Right ventricle myocardium superior (tissue), 1 donor: ENCODE measurements at regions not wholly inside any gene's neighbourhood (a gene's known extent, or its start where the extent isn't known, plus 50 kb on each side); places are given as distances from the start of the nearest gene placed in this dataset.
"Not testable (repeated sequence)": the region's sequence is repeated elsewhere in the genome, so short reads cannot be mapped to it uniquely, and the experiment has no call there.

Experiments
- ATAC-seq: fragments of 200-7000 bp; cut with Tn5 transposase; one replicate; pipeline ENCODE4 v1.9.1; 2020; ENCODE audit warnings: mild to moderate bottlenecking; ENCODE audit not compliant: poor library complexity
- DNase-seq: peaks from one replicate; pipeline ENCODE4 v3.0.0-alpha.2; 2020
- intact Hi-C: fragments of 100-400 bp; cut with DNase I; formaldehyde crosslinking; loops from one replicate; pipeline ENCODE4 v1.11.2; 2022
- donor health status: DM: no; HTN: yes; CAD: no; lungs with severe emphysema.

DNA sequence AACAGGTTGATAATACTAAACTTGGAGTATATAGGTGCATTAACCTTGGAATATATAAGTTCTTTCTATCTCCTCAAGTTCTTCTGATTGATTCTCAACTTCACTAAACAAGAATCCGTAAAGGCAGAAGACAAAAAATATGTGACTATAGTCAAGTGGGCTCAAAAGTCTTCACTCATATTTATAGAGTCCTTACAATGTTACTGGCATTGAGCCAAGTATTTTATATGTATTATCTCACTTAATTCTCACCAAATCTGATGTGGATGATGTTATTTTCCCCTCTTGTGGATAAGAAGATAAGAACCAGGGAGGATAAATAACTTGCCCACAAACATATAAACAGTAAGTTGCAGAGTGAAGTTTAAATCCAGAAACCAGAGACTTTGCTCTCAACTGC, 486.9 kb downstream of the LRRIQ3 start:
- ATAC-seq (no peak), DNase-seq (no peak)
- intact Hi-C loops = no loop called here

DNA sequence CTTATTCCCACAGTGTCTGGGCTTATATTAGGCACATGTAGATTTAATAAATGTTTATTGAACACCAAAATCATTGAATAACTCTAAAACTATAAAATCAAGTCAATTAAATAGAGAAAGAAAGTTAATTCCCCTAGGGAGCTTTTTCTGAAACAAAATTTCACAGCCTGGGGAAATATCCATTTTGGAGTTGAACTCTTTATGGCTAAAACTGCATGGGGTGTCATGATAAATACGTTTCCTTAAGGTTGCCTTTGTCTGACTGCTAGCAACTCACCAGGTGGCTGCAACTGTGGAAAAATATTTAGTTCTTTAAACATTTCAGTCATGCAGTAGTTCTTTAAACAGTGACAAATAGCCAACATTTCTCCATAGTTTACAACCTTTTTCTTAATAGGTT, 496.1 kb downstream of the LRRIQ3 start:
- no peak for ATAC-seq
- intact Hi-C loops = no loop called here
- no peak for DNase-seq

DNA sequence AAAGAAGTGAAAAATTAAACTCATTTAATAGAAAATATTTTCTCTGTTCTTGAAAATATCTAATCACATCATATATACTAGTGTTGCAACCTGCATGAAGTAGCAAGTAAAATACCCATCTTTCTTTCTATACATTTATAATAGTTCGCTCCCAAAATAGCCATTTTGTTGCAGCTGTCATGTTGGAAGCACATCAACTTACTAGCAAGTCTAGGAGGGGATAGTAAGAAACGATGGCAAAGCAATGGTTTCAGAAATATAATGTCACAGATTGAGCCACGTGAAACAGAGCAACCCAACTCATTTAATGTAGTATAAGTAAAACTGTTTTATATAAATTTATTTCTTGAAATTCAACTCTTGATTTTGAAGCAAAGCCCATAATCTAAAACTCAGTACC, 521.8 kb downstream of the LRRIQ3 start:
- no peak for DNase-seq
- no peak for ATAC-seq
- intact Hi-C loops = no loop called here

DNA sequence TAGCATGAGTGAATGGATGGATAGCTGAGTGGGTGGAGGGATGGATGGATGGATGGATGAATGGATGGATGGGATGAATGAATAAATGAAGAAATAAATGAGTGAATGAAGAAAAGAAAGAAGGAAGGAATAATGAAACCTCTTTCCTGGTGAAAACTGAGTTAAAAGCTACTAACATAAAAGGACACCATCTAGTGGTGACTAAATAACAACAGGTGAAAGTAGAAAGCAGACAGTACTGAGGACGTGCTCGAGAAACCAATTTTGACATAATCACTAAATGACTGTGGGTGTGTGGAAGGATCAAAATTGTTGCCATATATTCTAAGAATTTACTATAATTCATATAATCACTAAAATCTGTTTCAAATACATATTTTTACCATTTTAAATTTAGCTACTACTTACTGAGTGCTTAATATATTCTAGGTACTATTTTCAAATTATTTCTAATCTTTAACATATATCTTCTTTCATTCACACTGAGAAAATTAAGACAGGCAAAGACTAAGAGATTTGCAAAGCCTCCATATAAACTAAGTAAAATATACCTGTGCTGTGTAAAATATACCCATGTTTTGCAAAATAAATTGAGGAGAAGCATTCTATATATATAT, 522.9 kb downstream of the LRRIQ3 start:
- DNase-seq = no peak
- no peak for ATAC-seq
- intact Hi-C loops = no loop called here

DNA sequence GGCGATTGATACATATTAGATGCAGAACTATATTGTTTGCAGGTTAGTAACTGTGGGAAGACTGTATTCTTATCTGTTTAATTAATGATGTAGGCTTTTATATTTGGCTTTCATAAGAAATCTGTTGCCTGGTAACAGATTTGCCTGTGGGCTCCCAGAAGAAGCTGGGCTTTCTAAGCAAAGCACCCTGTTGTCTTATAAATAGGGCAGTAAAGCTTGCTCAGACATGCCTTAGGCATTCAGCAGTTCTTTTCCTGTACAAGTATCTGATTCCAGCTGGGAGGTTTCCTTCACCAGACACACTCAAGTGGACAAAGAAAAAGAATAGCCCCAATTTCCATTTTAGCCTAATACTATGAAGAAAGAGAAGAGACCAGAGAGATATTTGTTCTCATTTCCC, 524.0 kb downstream of the LRRIQ3 start:
- ATAC-seq (no peak), DNase-seq (no peak)
- intact Hi-C loops = no loop called here

DNA sequence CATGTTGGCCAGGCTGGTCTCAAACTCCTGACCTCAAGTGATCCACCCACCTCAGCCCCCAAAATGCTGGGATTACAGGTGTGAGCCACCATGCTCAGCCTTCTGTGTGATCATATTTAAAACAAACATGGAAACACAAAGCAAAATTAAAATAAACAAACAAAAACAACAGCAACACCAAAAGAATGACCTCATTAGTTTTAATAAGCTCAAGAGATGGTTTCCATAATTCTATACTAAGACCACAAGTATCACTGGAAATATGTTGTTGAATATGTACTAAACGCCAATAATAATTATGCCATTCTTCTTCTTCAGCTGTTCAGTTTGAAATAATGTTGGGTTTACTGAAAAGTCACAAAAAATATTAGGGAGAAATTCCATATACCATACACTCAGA, 526.4 kb downstream of the LRRIQ3 start:
- ATAC-seq (no peak), DNase-seq (no peak)
- intact Hi-C loops = no loop called here

DNA sequence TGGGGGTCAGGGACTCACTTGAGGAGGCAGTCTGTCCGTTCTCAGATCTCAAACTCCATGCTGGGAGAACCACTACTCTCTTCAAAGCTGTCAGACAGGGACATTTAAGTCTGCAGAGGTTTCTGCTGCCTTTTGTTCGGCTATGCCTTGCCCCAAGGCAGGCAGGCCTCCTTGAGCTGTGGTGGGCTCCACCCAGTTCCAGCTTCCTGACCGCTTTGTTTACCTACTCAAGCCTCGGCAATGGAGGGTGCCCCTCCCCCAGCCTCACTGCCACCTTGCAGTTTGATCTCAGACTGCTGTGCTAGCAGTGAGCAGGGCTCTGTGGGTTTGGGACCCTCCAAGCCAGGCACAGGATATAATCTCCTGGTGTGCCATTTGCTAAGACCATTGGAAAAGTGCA, 530.0 kb downstream of the LRRIQ3 start:
- ATAC-seq, intact Hi-C loops, DNase-seq: not testable (repeated sequence)

DNA sequence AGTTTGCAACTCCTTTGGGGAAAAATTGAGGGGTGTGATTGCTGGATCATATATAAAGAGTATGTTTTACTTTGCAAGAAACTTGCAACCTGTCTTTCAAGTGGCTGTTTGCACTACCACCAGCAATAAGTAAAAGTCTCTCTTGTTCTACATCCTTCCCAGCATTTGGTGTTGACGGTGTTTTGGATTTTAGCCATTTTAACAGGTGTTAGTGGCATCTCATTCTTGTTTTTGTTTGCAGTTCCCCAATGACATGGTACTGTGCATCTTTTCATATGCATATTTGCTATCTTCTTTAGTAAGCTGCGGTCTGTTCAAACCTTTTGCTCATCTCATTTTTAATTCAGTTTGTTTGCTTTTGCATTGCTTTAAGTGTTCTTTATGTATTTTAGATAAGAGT, 535.5 kb downstream of the LRRIQ3 start:
- DNase-seq = no peak
- intact Hi-C loops = no loop called here
- ATAC-seq = no peak

DNA sequence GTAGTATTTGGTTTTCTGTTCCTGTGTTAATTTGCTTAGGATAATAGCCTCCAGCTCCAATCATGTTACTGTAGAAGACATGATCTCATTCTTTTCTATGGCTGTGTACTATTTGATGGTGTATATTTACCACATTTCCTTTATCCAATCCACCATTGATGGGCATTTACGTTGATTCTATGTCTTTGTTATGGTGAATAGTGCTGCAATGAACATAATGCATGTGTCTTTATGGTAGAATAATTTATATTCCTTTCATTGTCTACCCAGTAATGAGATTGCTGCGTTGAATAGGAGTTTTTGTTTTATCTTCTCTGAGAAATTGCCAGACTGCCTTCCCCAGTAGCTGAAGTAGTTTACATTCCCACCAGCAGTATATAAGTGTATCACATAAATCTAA, 538.8 kb downstream of the LRRIQ3 start:
- ATAC-seq (no peak), DNase-seq (no peak)
- intact Hi-C loops = no loop called here

DNA sequence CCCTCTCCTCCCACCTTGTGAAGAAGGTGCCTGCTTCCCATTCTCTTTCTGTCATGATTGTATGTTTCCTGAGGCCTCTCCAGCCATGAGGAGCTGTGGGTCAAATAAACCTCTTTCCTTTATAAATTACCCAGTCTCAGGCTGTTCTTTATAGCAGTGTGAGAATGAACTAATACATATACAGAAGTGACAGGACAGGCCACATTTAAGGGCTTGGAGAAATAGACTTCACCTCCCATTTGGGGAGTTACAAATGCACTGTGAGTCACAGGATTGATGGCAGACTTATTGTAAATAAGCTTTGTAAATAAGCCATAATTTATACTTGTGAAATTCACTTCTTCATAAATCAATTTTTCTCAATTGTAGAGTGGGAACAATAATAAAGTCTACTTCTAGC, 543.3 kb downstream of the LRRIQ3 start:
- ATAC-seq (no peak), DNase-seq (no peak)
- intact Hi-C loops = no loop called here

DNA sequence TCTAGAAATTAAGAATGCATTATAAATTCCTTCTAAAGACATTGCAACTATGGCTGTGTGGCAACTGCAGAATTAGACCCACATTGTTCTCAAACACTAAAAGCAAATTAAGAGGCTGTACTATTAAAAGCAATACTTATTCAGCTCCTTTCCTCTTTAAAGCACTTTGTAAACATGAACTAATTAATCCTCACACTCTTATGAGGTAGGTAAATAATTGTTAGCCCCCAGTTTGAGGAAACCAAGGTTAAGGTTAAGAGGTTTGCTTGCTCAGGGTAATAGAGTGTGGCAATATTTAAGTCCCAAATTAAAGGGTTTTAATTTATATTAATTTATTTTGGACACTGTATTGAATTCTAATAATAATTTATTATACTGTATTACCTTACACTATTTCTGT, 553.8 kb downstream of the LRRIQ3 start:
- no peak for DNase-seq
- no peak for ATAC-seq
- intact Hi-C loops = no loop called here

DNA sequence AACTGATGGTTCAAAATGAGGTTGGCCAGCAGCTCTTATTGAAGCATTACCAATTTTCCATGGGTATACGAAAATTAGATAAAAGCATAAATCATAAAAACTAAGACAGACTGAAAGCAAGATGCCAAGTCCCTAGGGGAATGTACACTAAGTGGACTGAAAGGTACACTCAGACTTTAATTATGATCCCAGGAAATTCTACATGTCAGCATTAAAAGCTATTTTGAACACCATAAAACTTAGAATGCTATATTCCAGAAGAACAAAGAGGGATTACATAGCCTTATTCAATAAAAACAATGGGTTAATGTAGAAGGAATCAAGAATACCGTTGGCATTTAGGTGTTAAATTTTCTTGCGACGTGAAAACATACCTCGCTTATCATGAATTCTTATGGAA, 558.5 kb downstream of the LRRIQ3 start:
- ATAC-seq (no peak), DNase-seq (no peak)
- intact Hi-C loops = no loop called here

DNA sequence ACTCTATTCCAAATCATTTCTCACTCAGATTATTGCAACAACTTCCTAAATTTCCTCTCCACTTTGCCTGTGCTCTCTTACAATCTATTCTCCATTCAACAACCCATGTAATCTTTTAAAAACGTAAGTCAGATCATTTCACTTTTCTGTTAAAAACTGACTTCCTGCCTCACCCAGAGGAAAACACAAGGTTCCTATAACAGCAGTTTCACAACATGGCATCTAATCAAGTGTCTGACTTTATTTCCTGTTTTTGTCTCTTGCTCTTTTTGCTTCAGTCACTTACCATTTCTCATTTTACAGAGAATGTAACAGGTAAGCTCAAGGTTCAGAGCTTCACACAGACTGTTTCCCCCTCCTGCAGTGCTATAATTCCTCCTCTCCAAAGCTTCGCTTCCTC, 560.7 kb downstream of the LRRIQ3 start:
- ATAC-seq = no peak
- DNase-seq = no peak
- intact Hi-C loops = no loop called here

DNA sequence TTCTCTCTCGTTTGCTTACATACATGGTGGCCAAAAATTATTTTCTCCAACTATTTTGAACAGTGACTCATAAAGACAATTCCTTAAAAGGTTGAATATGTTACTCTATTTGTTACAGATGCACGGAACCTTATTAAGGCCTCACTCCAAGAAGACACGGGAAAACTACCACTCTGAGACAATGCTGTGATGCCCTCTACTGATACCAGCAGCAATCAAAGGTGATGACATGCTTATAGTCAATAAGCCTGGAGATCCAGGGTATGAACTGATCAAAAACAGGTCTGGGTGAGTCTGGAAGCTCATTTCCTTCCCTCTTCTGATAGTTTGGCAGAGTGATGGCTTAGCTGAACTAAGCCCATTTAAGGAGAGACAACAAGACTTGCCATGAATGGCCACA, 563.0 kb downstream of the LRRIQ3 start:
- intact Hi-C loops = no loop called here
- ATAC-seq = no peak
- no peak for DNase-seq

DNA sequence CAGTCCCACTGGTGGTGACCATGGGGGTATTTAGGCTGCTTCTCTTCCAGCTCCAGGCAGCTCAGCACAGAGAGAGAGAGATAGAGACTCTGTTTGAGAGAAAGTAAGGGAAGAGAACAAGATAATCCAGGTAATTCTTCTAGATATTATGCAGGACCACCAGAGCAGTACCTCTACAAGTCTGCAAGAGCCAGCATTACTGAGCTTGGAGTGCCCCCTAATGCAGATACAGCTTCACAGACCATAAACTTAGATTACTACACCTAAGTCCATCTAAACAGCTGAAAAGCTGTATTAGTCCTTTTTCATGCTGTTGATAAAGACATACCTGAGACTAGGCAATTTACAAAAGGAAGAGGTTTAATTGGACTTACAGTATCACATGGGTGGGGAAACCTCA, 570.3 kb downstream of the LRRIQ3 start:
- ATAC-seq = no peak
- no peak for DNase-seq
- intact Hi-C loops = no loop called here

DNA sequence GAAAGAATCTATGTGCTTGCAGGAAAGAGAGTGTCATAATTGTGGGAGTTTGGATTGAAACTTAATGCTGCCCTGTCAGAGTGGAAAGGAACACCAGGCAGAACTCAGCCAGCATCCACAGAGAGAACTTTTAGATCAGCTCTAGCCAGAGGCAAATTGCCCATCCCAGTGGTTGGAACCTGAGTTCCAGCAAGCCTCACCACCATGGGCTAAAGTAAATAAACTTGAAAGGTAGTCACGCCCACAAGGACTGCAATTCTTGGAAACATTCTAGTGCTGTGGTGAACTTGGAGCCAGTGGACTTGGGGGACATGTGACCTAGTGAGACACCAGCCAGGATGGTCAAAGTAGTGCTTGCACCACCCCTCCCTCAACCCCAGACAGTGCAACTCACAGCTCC, 571.6 kb downstream of the LRRIQ3 start:
- no peak for DNase-seq
- intact Hi-C loops = no loop called here
- no peak for ATAC-seq

DNA sequence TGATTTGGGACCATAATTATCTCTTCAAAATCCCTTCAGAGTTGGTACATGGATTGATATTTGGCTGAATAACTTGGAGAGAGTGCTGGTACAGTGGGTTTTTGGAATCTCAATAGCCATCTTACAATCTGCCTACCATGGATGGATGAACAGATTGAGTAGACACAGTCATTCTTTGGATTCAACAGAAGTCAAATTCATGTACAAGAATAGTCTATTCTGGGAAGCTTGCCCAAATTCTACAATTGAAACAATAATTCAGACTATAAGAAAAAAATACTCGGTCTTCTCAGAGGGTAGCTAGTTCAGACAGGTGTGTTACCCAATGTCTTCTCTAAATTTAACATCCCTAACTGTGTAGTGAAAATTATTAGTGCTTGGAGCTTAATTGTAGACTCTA, 574.0 kb downstream of the LRRIQ3 start:
- no peak for ATAC-seq
- intact Hi-C loops = no loop called here
- no peak for DNase-seq

DNA sequence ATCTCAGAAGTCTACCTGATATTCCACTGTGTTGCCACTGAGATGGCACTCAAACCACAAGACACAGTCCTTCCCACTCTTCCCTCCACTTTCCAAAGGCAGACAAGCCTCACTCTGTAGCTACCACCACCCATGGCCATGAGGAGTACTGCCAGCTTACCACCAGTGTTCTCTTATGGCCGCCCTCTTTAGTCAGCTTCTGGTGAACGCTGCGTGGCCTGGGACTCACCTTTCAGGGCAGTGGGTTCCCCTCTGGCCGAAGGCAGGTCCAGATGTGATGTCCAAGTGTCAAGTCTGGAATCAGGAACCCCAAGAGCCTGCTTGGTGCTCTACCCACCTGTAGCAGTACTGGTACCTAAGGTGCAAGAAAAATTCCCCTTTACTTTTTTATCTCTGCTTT, 580.8 kb downstream of the LRRIQ3 start:
- no peak for DNase-seq
- intact Hi-C loops = no loop called here
- ATAC-seq = no peak

DNA sequence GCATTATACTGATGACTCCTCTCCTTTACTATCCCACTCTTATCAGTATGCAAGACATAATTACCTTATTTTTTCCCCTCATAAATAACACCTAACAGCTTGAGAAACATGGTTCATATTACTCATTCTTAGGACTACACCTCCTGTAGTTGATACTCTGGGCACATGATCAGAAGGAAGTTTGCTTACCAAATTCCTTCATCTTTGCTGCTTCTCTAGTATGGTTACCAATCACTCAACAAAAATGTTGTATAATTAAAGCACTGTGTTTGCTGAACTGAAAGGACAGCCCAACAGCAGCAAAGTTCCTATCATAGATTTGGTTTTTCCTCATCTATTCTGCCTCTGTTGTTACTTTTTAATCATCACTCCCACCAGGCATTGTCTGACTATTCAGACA, 586.3 kb downstream of the LRRIQ3 start:
- no peak for ATAC-seq
- intact Hi-C loops = no loop called here
- no peak for DNase-seq

DNA sequence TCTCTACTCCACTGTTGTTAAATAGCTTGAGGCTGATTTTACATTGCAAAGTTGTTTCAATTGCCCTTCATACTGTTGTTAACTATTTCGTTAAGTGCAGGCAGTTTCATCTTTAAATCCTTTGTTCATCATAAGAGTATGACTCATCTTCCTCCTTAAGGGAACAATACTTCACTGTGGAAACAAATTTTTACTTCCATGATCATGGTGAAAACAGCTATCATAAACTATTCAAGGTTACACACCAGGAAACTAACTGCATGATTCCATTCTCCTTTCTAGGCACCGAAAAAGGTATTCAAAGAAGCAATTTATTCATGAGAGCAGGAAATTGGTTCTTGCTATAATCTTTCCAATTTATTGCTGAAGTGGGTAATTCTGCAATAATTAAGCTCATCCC, 593.2 kb downstream of the LRRIQ3 start:
- ATAC-seq (no peak), DNase-seq (no peak)
- intact Hi-C loops = no loop called here

DNA sequence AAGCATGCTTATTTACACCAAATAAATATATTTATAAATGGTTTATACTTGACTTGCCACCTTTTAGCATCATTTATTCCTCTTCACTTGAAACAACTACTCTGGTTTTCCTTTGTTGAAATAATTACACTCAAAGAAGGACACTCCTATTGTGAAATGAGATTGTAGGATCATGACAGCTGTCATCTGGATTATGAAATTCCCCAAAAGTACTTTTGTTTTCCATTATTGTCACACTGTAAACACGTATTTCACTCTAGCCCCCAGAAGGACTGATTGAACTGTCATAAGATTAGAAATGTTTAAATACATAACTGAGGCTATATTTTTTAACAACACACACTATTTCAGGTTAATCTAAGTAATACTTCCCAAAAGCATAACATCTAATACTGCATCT, 593.8 kb downstream of the LRRIQ3 start:
- no peak for DNase-seq
- ATAC-seq = no peak
- intact Hi-C loops = no loop called here

DNA sequence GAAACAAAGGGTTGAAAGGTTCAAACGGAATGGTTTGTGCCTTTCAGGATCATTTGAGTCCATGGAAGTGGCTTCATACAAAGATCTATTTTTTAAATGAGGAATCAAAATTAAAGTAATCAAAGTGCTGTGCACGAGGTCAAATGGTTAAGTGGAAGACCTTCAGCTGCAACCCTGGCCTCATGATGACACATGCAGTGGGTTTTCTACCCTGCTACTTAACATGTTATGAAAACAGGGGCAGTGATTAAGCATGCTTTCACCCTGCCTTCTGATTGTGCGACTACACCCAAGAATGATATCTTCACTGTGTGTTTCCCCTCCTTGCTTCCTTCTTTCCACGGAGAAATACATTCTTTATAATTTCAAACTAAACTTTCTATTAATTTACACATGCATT, 604.2 kb downstream of the LRRIQ3 start:
- intact Hi-C loops = no loop called here
- DNase-seq = no peak
- no peak for ATAC-seq
